B cell (primary cell): ENCODE measurements at regions not wholly inside any gene's neighbourhood (a gene's known extent, or its start where the extent isn't known, plus 50 kb on each side); places are given as distances from the start of the nearest gene placed in this dataset.

ENCODE experiments used
- ATAC-seq: fragments of 200-7000 bp; cut with Tn5 transposase; one replicate; pipeline ENCODE4 v1.10.0; 2021; ENCODE audit warnings: low read depth, mild to moderate bottlenecking, moderate number of reproducible peaks, moderate library complexity
- CTCF ChIA-PET: fragments of 350-600 bp; sonication (Branson Sonifier 250); formaldehyde crosslinking; loops from one replicate; lab custom pipeline; 2021; ENCODE audit warnings: antibody characterized with exemption, inconsistent platforms; lab: Charles Lee
- POLR2A ChIA-PET: fragments of 350-600 bp; sonication (Branson Sonifier 250); formaldehyde crosslinking; loops from one replicate; lab custom pipeline; 2021; ENCODE audit warnings: antibody characterized with exemption; lab: Charles Lee
- DNase-seq: peaks from one replicate; pipeline ENCODE4 v3.0.0; 2013
- H2AFZ ChIP-seq: 2 replicates; pipeline ENCODE4 v1.6.1; 2012; ENCODE audit warnings: mild to moderate bottlenecking, low read depth, low read length; ENCODE audit not compliant: insufficient read depth, poor library complexity, severe bottlenecking
- H3K27ac ChIP-seq, 2 donors: 1 replicate in 1 of 2; 2 replicates in 1 of 2; pipeline ENCODE4 v1.5.1; 2012 to 2013; ENCODE audit warnings: low read length in 2 of 2, mild to moderate bottlenecking in 2 of 2, moderate library complexity in 1 of 2
- H3K27me3 ChIP-seq, 4 experiments: fragments of 200-600 bp in 1 of 4; sonication (generic) in 1 of 4; replicated peaks in 1 of 4; 1 replicate in 2 of 4; 2 replicates in 2 of 4; pipeline versions ENCODE4 v1.6.1 to v1.7.0; 2013 to 2016; ENCODE audit warnings: low read length in 3 of 4, mild to moderate bottlenecking in 2 of 4, mixed read lengths in 1 of 4, moderate library complexity in 1 of 4; ENCODE audit not compliant: insufficient read depth in 4 of 4, control insufficient read depth in 3 of 4; ENCODE audit errors: control extremely low read depth in 1 of 4
- H3K36me3 ChIP-seq, 2 experiments: replicated peaks in 1 of 2; 1 replicate in 1 of 2; 2 replicates in 1 of 2; pipeline versions ENCODE4 v1.6.1 to v1.7.1; 2013; ENCODE audit warnings: low read length in 1 of 2; ENCODE audit not compliant: insufficient read depth in 2 of 2, control insufficient read depth in 1 of 2; ENCODE audit errors: control extremely low read depth in 1 of 2, extremely low read depth in 1 of 2
- H3K4me1 ChIP-seq, 2 donors: fragments of 200-600 bp in 1 of 2; sonication (generic) in 1 of 2; 1 replicate in 1 of 2; 2 replicates in 1 of 2; pipeline versions ENCODE4 v1.5.1 to v1.6.1; 2013 to 2017; ENCODE audit warnings: low read length in 2 of 2; ENCODE audit not compliant: control insufficient read depth in 2 of 2, insufficient read depth in 2 of 2
- H3K4me2 ChIP-seq: replicated peaks from 2 replicates; pipeline ENCODE3; 2012; ENCODE audit warnings: mild to moderate bottlenecking, low read depth, low read length; ENCODE audit not compliant: poor library complexity, severe bottlenecking
- H3K4me3 ChIP-seq, 5 experiments: fragments of 200-600 bp in 1 of 5; sonication (generic) in 1 of 5; 1 replicate in 3 of 5; 2 replicates in 2 of 5; pipeline versions ENCODE4 v1.5.1 to v1.7.0; 2011 to 2016; ENCODE audit warnings: low read length in 4 of 5, mild to moderate bottlenecking in 4 of 5, low read depth in 2 of 5, control low read depth in 1 of 5, moderate library complexity in 1 of 5; ENCODE audit not compliant: insufficient read depth in 1 of 5; ENCODE audit errors: control extremely low read depth in 1 of 5, extremely low read depth in 1 of 5
- H3K79me2 ChIP-seq: fragments of 200-600 bp; sonication (generic); one replicate; pipeline ENCODE4 v1.6.0; 2016; ENCODE audit warnings: low read length; ENCODE audit not compliant: control insufficient read depth, insufficient read depth
- H3K9ac ChIP-seq: fragments of 200-600 bp; sonication (generic); 2 replicates; pipeline ENCODE4 v1.6.1; 2017; ENCODE audit warnings: mild to moderate bottlenecking, low read length, moderate library complexity
- H3K9me3 ChIP-seq, 3 donors: one replicate each; pipeline versions ENCODE4 v1.6.1 to v1.7.1; 2013; ENCODE audit warnings: low read length in 2 of 3; ENCODE audit not compliant: control insufficient read depth in 2 of 3, insufficient read depth in 1 of 3; ENCODE audit errors: control extremely low read depth in 1 of 3
- H4K20me1 ChIP-seq: 2 replicates; pipeline ENCODE4 v1.6.0; 2012; ENCODE audit warnings: mild to moderate bottlenecking, low read length; ENCODE audit not compliant: insufficient read depth, control insufficient read depth, poor library complexity, severe bottlenecking
- H3K27ac Mint-ChIP-seq: one replicate; pipeline ENCODE4 v1.8.0; 2021; ENCODE audit warnings: mixed read lengths
- H3K27me3 Mint-ChIP-seq: one replicate; pipeline ENCODE4 v1.8.0; 2021; ENCODE audit warnings: mixed read lengths
- H3K4me1 Mint-ChIP-seq: one replicate; pipeline ENCODE4 v1.8.0; 2021; ENCODE audit warnings: mixed read lengths
- H3K4me3 Mint-ChIP-seq: one replicate; pipeline ENCODE4 v1.8.0; 2021; ENCODE audit warnings: mixed read lengths
- H3K9me3 Mint-ChIP-seq: one replicate; pipeline ENCODE4 v1.8.0; 2022; ENCODE audit warnings: mixed read lengths; ENCODE audit not compliant: insufficient read depth
- EZH2 ChIP-seq: IDR thresholded peaks from 2 replicates; pipeline ENCODE4 v1.6.1; 2012; ENCODE audit warnings: borderline replicate concordance, low read depth, mild to moderate bottlenecking, moderate library complexity, low read length; ENCODE audit not compliant: insufficient read depth, poor library complexity, severe bottlenecking
- WGBS: methylation state at CpG from one replicate; pipeline ENCODE4 v1.1.5; 2013; ENCODE audit warnings: missing lambda C conversion rate; ENCODE audit not compliant: insufficient coverage; 5-methylcytosine and 5-hydroxymethylcytosine counted together
- intact Hi-C: fragments of 100-400 bp; cut with micrococcal nuclease; formaldehyde crosslinking; loops from one replicate; pipeline ENCODE4 v1.10.0; 2022
- TF ChIP-seq, protein P1 (sequence below): fragments of 200-600 bp; IDR thresholded peaks from one replicate; pipeline ENCODE4 v1.8.0; 2022; ENCODE audit warnings: antibody characterized with exemption, mild to moderate bottlenecking

DNA sequence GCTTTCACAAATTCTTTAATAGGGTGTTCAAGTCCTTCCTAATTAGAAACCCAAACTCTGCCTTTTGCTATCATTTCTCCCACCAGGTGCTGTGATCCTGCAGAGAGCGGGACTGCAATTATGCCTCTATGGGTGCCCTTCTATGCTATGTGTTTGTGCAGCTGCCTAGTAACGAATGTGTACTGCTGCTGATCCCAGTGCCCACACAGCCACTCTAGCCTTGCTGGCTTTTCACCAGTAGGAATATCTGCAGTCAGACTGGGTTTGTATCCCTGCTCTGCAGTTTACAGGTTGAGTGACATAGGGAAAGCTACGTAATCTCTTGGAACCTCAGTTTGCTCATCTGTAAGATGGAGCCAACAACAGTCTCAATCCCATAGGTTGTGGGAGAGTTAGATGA lies 179.6 kb upstream of the IRX3 start:
- Histone ChIP-seq H3K79me2 (no peaks in the 10 kb centered on the region), H2AFZ (no peak overlapping the region), H3K27me3 (no peaks in the 10 kb centered on the region), H4K20me1 (no peaks in the 10 kb centered on the region), H3K4me1 (no peaks in the 10 kb centered on the region), H3K9me3 (peaks cover 0 to 6% (median 0%) of the 10 kb centered on the region in 3 donors), H3K4me3 (no peak overlapping the region), H3K9ac (no peak overlapping the region), H3K27ac (no peak overlapping the region), H3K4me2 (no peak overlapping the region), H3K36me3 (no peaks in the 10 kb centered on the region)
- ChIA-PET CTCF (no interaction called here), POLR2A (no interaction called here)
- no peak overlapping the region for H3K4me3 Mint-ChIP-seq
- H3K27me3 Mint-ChIP-seq: no peaks in the 10 kb centered on the region
- WGBS: 86% methylated on average over 2 of the region's 3 CpGs
- no peaks in the 10 kb centered on the region for H3K4me1 Mint-ChIP-seq
- intact Hi-C loops: no loop called here
- no peak for TF ChIP-seq EZH2
- TF ChIP-seq, protein P1, sequence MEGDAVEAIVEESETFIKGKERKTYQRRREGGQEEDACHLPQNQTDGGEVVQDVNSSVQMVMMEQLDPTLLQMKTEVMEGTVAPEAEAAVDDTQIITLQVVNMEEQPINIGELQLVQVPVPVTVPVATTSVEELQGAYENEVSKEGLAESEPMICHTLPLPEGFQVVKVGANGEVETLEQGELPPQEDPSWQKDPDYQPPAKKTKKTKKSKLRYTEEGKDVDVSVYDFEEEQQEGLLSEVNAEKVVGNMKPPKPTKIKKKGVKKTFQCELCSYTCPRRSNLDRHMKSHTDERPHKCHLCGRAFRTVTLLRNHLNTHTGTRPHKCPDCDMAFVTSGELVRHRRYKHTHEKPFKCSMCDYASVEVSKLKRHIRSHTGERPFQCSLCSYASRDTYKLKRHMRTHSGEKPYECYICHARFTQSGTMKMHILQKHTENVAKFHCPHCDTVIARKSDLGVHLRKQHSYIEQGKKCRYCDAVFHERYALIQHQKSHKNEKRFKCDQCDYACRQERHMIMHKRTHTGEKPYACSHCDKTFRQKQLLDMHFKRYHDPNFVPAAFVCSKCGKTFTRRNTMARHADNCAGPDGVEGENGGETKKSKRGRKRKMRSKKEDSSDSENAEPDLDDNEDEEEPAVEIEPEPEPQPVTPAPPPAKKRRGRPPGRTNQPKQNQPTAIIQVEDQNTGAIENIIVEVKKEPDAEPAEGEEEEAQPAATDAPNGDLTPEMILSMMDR: no peak
- DNase-seq: no peak
- H3K9me3 Mint-ChIP-seq: peaks cover 9% of the 10 kb centered on the region
- H3K27ac Mint-ChIP-seq: no peak overlapping the region
- ATAC-seq: no peak

DNA sequence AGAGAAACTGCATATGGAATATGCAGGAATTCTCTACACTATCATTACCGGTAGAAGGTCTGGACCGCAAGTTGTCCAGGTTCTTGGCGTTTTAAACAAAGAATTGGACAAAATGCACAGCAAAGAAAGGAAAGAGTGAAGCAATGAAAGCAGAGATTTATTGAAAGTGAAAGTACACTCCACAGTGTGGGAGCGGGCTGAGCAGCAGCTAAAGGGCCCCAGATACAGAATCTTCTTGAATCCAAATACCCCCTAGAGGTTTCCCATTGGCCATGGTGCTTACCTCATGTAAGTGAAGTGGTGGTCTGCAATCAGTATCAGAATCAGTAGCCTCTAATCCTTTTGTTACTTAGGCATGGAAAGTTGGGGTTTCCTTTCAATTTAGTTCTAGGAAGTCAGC lies 178.5 kb upstream of the IRX3 start:
- no peaks in the 10 kb centered on the region for H3K4me1 ChIP-seq
- H4K20me1 ChIP-seq: no peaks in the 10 kb centered on the region
- Mint-ChIP-seq H3K27me3 (peaks cover 4% of the 10 kb centered on the region), H3K27ac (no peak overlapping the region), H3K4me3 (no peak overlapping the region), H3K4me1 (no peaks in the 10 kb centered on the region), H3K9me3 (peaks cover 9% of the 10 kb centered on the region)
- CTCF ChIA-PET: no interaction called here
- intact Hi-C loops: no loop called here
- H3K9ac ChIP-seq: no peak overlapping the region
- H3K4me3 ChIP-seq: no peak overlapping the region
- DNase-seq: no peak
- WGBS: no CpG with 5 or more reads among the region's 4 CpGs
- no peak overlapping the region for H3K4me2 ChIP-seq
- no peaks in the 10 kb centered on the region for H3K36me3 ChIP-seq
- H3K27ac ChIP-seq: no peak overlapping the region
- H2AFZ ChIP-seq: no peak overlapping the region
- H3K27me3 ChIP-seq: no peaks in the 10 kb centered on the region
- ATAC-seq: no peak
- H3K79me2 ChIP-seq: no peaks in the 10 kb centered on the region
- no peak for TF ChIP-seq EZH2
- TF ChIP-seq, protein P1: no peak
- POLR2A ChIA-PET: no interaction called here
- peaks cover 0 to 6% (median 0%) of the 10 kb centered on the region in 3 donors for H3K9me3 ChIP-seq
